ENCODE measurements at regions not wholly inside any gene's neighbourhood (a gene's known extent, or its start where the extent isn't known, plus 50 kb on each side); places are given as distances from the start of the nearest gene placed in this dataset.

GRCh38 chr17:77420095-77420803, 279.5 kb downstream of the SEC14L1 start:
- Mint-ChIP-seq H3K36me3 (peaks cover 29% of the 10 kb centered on the region), H3K4me1 (peaks cover 51% of the 10 kb centered on the region), H3K4me3 (peak overlapping the region; percentile 58), H3K9me3 (no peaks in the 10 kb centered on the region), H3K27ac (peak overlapping the region; percentile 80)
- ATAC-seq (peak; percentile 9), DNase-seq (ENCODE audit: low spot score in 2 of 2) (no peak)

GRCh38 chr17:77420804-77421629, 280.2 kb downstream of the SEC14L1 start:
- ATAC-seq (peak; percentile 60), DNase-seq (ENCODE audit: low spot score in 2 of 2) (no peak)
- no peaks in the 10 kb centered on the region for H3K9me3 Mint-ChIP-seq
- peaks cover 49% of the 10 kb centered on the region for H3K4me1 Mint-ChIP-seq
- H3K4me3 Mint-ChIP-seq, result peak overlapping the region; percentile 58
- H3K27ac Mint-ChIP-seq, result peak overlapping the region; percentile 80
- peaks cover 26% of the 10 kb centered on the region for H3K36me3 Mint-ChIP-seq

- peak overlapping the region; percentile 80 for H3K27ac Mint-ChIP-seq
- DNase-seq (ENCODE audit: low spot score in 2 of 2) (no peak), ATAC-seq (no peak)
- H3K9me3 Mint-ChIP-seq, result no peaks in the 10 kb centered on the region
- H3K36me3 Mint-ChIP-seq, result peaks cover 26% of the 10 kb centered on the region
- H3K4me1 Mint-ChIP-seq, result peaks cover 50% of the 10 kb centered on the region
- H3K4me3 Mint-ChIP-seq, result peak overlapping the region; percentile 58
Observed at GRCh38 chr17:77421630-77421972, 280.8 kb downstream of the SEC14L1 start.

DNA sequence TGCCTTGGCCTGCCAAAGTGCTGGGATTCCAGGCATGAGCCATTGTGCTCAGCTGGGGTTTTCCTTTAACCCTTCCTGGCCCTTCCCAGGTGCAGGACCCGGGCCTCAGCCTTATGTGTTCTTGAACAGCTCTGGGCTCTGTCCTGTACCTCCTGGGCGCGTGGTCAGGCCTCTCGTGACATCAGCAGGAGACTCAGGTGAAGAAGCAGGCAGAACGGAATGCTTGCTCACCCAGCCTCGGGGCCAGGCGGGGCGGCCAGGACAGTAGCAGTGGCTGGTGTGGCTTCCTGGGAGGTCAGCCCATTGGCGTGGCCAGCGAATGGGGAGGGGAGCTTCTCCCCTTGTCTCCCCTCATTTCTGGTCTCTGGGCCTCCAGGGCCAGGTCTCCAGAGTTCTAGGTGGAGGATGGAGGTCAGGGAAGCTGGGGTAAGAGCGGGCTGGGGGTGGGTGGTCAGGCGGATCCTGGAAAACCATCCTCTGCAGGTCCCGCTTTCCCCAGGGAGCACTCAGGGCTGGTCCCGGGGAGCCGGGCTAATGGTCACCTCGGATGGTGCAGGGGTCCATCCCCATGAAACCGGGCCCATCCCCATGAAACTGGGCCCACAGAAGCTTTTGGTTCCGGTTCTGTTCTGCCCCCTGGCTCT, 281.5 kb downstream of the SEC14L1 start:
- no peak overlapping the region for H3K4me3 Mint-ChIP-seq
- H3K27ac Mint-ChIP-seq, result peak overlapping the region; percentile 80
- H3K9me3 Mint-ChIP-seq, result no peaks in the 10 kb centered on the region
- ATAC-seq (no peak), DNase-seq (ENCODE audit: low spot score in 2 of 2) (no peak)
- H3K36me3 Mint-ChIP-seq, result peaks cover 24% of the 10 kb centered on the region
- peaks cover 50% of the 10 kb centered on the region for H3K4me1 Mint-ChIP-seq

DNA sequence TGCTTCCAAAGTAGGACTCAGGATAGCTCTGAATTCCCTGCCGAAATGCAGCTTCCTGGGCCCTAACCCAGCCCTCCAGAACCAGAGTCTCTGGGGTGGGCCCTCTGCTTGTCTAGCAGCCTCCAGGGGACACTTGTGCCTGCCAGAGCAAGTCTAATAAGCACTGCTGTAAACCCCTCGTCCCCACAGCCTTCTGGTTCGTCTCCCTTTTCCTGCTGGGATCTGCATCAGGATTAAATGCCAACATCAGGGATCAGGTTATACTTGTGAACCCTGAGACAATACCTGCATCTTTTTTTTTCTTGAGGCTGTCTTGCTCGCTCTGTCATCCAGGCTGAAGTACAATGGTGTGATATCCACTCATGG, 282.0 kb downstream of the SEC14L1 start:
- no peak overlapping the region for H3K4me3 Mint-ChIP-seq
- no peaks in the 10 kb centered on the region for H3K9me3 Mint-ChIP-seq
- DNase-seq (ENCODE audit: low spot score in 2 of 2), result no peak
- peaks cover 19% of the 10 kb centered on the region for H3K36me3 Mint-ChIP-seq
- peak overlapping the region; percentile 75 for H3K27ac Mint-ChIP-seq
- H3K4me1 Mint-ChIP-seq, result peaks cover 53% of the 10 kb centered on the region
- ATAC-seq, result no peak

DNA sequence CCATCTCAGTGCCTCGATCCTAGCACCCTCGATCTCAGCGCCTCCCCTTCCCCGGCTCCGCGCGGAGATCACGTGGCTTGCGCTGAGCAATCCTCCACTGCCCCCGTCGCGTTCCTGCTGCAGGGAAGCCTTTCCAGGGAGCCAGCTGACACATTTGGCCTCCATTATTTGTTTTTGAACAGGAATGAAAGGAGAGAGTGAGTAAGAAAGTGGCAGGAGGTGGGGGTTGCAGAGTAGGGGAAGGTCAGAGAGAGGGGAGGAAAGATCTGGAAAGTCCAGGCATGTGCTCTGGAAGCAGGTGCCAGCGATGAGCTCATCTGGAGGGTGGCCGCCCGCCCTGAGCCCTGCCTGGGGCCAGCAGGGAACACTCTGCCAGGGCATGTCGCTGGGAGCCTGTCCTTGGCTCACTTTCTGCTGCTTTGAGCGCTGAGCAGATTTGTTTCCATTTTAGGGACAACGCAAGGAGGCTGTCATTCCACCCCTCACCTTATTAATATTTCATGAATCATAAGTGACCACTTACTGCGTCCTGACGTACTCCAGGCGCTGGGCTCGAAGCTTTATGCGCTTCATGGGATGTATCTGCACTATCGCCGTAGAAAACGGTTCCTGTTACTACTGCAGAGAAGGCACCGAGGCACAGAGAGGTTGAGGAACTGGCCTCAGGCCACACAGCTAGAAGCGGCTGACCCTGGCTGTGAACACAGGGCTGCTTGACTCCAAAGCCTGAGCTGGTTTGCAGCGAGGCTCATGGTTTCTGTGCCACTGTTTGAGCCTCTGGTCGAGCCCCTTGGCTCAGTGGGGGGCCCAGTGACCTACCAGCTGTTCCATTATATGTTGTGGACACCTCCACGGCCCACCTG, 283.1 kb downstream of the SEC14L1 start:
- ATAC-seq (no peak), DNase-seq (ENCODE audit: low spot score in 2 of 2) (no peak)
- peaks cover 64% of the 10 kb centered on the region for H3K4me1 Mint-ChIP-seq
- H3K36me3 Mint-ChIP-seq, result peaks cover 17% of the 10 kb centered on the region
- no peaks in the 10 kb centered on the region for H3K9me3 Mint-ChIP-seq
- no peak overlapping the region for H3K4me3 Mint-ChIP-seq
- peak overlapping the region; percentile 75 for H3K27ac Mint-ChIP-seq

DNA sequence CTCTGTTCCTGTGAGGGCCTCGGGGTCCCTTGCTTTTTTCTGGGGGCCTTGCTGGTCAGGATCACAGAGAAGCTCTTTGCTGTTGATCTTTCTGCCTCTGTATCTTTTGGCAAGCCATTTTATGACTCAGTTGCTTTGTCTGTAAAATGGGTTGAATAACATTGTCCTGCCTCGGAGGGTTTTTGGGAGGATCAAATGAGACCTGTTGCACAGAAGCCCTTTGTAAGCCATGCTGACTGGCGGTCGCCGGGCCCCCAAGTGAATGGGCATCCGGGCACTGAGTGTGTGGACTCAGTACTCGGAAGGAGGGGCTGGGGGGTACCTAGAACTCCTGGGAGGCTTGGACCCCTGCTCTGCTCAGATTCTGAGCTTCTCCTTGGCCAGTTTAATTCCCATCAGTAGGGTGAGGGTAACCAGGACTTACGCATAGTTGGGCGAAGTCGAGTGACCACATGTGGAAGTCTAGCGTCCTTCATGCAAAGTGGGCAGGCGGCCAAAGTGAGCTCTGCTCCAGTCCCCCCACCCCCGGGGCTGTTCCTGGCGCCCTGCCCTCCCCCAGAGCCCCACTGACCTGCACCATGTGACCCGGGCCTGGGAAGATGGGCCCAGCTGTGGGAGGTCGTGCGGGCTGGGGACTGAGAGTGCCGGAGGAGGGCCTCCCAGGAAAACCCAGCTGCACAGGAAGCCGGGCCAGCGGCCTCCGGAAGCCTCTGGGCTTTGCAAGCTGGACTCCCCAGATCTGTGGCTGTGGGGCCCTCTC, 284.0 kb downstream of the SEC14L1 start:
- H3K9me3 Mint-ChIP-seq, result no peaks in the 10 kb centered on the region
- no peak for DNase-seq (ENCODE audit: low spot score in 2 of 2)
- no peak overlapping the region for H3K27ac Mint-ChIP-seq
- no peak for ATAC-seq
- peaks cover 69% of the 10 kb centered on the region for H3K4me1 Mint-ChIP-seq
- H3K36me3 Mint-ChIP-seq, result peaks cover 20% of the 10 kb centered on the region
- H3K4me3 Mint-ChIP-seq, result no peak overlapping the region

- no peak overlapping the region for H3K27ac Mint-ChIP-seq
- H3K4me3 Mint-ChIP-seq, result peak overlapping the region; percentile 21
- no peak for ATAC-seq
- peaks cover 17% of the 10 kb centered on the region for H3K36me3 Mint-ChIP-seq
- H3K4me1 Mint-ChIP-seq, result peaks cover 69% of the 10 kb centered on the region
- no peak for DNase-seq (ENCODE audit: low spot score in 2 of 2)
- H3K9me3 Mint-ChIP-seq, result no peaks in the 10 kb centered on the region
Observed at GRCh38 chr17:77425348-77425747, 284.6 kb downstream of the SEC14L1 start.

DNA sequence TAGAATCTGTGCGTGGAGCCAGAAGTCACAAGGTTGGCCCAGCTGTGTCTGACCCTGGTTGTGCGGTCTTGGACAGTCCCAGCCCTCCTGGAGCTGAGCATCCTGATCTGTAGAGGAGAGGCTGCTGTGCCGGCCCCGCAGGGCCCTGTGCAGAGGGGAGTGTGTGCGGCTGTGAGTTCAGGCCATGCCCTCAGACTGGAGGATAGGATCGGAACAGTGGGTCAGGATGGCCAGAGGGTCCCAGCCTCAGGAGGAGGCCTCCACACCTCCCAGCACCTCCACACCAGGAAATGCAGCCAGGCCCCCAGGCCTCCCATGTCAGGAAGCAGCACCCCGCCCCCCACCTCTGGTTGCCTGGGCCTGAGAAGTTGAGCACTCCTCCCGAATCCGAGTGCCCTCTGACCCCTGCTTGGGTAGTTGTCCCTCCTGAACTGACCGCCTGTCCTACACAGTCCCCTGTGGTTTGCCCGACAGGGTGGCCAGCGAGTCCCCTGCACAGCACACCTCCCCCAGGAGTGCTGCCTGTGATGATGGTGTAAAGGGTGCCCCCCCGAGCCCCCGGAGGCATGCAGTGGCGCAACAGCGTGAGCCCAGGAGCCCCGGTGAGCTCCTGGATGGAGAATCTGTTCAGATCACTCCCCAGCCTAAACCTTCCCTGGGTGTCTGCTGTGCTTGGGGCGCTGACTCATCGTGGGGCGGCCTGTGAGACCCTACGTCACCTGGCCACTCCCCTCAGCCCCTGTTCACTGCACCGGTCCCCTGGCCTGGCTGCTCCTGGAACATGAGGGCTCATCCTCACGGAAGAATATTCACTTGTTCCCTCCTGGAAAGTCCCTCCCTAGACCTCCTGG, 285.2 kb downstream of the SEC14L1 start:
- DNase-seq (ENCODE audit: low spot score in 2 of 2) (no peak), ATAC-seq (peak; percentile 77)
- H3K9me3 Mint-ChIP-seq, result no peaks in the 10 kb centered on the region
- H3K4me3 Mint-ChIP-seq, result peak overlapping the region; percentile 21
- peak overlapping the region; percentile 85 for H3K27ac Mint-ChIP-seq
- peaks cover 12% of the 10 kb centered on the region for H3K36me3 Mint-ChIP-seq
- H3K4me1 Mint-ChIP-seq, result peaks cover 69% of the 10 kb centered on the region

GRCh38 chr17:77426676-77427386, 286.1 kb downstream of the SEC14L1 start:
- Mint-ChIP-seq H3K4me3 (peak overlapping the region; percentile 21), H3K4me1 (peaks cover 63% of the 10 kb centered on the region), H3K36me3 (peaks cover 6% of the 10 kb centered on the region), H3K27ac (peak overlapping the region; percentile 85), H3K9me3 (no peaks in the 10 kb centered on the region)
- ATAC-seq (peak; percentile 12), DNase-seq (ENCODE audit: low spot score in 2 of 2) (no peak)

DNA sequence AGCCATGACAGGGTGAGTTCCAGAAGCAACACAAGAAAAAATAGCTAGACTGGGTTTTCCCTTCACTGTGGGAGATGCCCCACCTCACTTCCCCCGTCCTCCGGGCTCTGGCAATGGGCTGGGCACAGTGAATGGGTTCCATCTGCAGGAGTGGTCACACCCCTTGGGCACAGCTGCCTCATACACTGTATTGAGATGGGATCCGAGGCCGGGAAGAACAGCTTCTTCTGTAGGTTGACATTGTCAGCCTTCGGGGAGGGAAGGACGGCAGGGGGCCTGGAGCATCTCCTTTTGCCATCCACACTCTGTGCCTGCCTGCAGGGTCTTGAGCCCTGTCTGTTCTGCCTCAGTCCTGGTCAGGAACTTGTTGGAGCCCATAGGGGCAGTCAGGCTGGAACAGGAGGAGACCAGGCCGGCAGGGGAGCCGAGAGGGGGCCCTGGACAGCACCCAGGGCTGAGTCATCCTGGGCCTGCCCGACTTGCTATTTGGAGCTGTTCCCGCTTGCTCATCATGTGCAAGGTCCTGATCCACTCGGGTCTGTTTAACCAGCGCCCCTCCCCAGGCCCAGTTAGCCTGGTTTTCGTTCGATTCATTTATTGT, 286.7 kb downstream of the SEC14L1 start:
- Mint-ChIP-seq H3K27ac (peak overlapping the region; percentile 85), H3K4me3 (no peak overlapping the region), H3K9me3 (no peaks in the 10 kb centered on the region), H3K36me3 (peaks cover 11% of the 10 kb centered on the region), H3K4me1 (peaks cover 69% of the 10 kb centered on the region)
- ATAC-seq, result no peak
- no peak for DNase-seq (ENCODE audit: low spot score in 2 of 2)

- H3K27ac Mint-ChIP-seq, result peak overlapping the region; percentile 85
- no peaks in the 10 kb centered on the region for H3K9me3 Mint-ChIP-seq
- peaks cover 70% of the 10 kb centered on the region for H3K4me1 Mint-ChIP-seq
- ATAC-seq, result no peak
- DNase-seq (ENCODE audit: low spot score in 2 of 2), result no peak
- peaks cover 18% of the 10 kb centered on the region for H3K36me3 Mint-ChIP-seq
- H3K4me3 Mint-ChIP-seq, result no peak overlapping the region
Observed at GRCh38 chr17:77428020-77428748, 287.4 kb downstream of the SEC14L1 start.

Data from stimulated activated effector memory CD8-positive, alpha-beta T cell treated with anti-CD3 and anti-CD28 coated beads, Interleukin-12 subunit alpha, Interleukin-12 subunit beta, amount 100 ng/mL, for 72 hours (primary cell).